D721Med (cell line): ENCODE measurements at regions not wholly inside any gene's neighbourhood (a gene's known extent, or its start where the extent isn't known, plus 50 kb on each side); places are given as distances from the start of the nearest gene placed in this dataset.
A peak's percentile ranks its signal among the peaks of the same experiment; 100 is the strongest.
"Not testable (repeated sequence)": the region's sequence is repeated elsewhere in the genome, so short reads cannot be mapped to it uniquely, and the experiment has no call there.

Experiments used
- DNase-seq: peaks from one replicate; pipeline ENCODE4 v3.0.0; 2011; ENCODE audit warnings: low spot score; ENCODE audit not compliant: insufficient read length
- FAIRE-seq: peaks from 2 replicates; lab custom pipeline; 2011; peaks lifted over from hg19 to GRCh38; lab: Jason Lieb, UNC
- TF ChIP-seq, protein P1 (sequence below): IDR thresholded peaks from 2 replicates; pipeline ENCODE4 v1.5.1; 2012; ENCODE audit warnings: mild to moderate bottlenecking, control low read depth; ENCODE audit not compliant: insufficient read depth; ENCODE audit errors: missing control alignments

- FAIRE-seq = no peak
- TF ChIP-seq, protein P1, sequence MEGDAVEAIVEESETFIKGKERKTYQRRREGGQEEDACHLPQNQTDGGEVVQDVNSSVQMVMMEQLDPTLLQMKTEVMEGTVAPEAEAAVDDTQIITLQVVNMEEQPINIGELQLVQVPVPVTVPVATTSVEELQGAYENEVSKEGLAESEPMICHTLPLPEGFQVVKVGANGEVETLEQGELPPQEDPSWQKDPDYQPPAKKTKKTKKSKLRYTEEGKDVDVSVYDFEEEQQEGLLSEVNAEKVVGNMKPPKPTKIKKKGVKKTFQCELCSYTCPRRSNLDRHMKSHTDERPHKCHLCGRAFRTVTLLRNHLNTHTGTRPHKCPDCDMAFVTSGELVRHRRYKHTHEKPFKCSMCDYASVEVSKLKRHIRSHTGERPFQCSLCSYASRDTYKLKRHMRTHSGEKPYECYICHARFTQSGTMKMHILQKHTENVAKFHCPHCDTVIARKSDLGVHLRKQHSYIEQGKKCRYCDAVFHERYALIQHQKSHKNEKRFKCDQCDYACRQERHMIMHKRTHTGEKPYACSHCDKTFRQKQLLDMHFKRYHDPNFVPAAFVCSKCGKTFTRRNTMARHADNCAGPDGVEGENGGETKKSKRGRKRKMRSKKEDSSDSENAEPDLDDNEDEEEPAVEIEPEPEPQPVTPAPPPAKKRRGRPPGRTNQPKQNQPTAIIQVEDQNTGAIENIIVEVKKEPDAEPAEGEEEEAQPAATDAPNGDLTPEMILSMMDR = no peak
- DNase-seq = no peak
Measured at GRCh38 chr5:159522841-159523240, 192.6 kb upstream of the IL12B start.

DNA sequence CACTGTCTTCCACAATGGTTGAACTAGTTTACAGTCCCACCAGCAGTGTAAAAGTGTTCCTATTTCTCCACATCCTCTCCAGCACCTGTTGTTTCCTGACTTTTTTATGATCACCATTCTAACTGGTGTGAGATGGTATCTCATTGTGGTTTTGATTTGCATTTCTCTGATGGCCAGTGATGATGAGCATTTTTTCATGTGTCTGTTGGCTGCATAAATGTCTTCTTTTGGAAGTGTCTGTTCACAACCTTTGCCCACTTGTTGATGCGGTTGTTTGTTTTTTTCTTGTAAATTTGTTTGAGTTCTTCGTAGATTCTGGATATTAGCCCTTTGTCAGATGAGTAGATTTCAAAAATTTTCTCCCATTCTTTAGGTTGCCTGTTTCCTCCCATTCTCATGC, 194.0 kb upstream of the IL12B start:
- not testable (repeated sequence) for DNase-seq, FAIRE-seq

- no peak for DNase-seq
- no peak for FAIRE-seq
Measured at GRCh38 chr5:159525117-159525516, 194.8 kb upstream of the IL12B start.

GRCh38 chr5:159527546-159528254, 197.4 kb upstream of the IL12B start:
- FAIRE-seq (no peak), DNase-seq (no peak)
- TF ChIP-seq, protein P1 = no peak

More at GRCh38 chr5:159525117-159525516, 194.8 kb upstream of the IL12B start:
- TF ChIP-seq, protein P1 = no peak

GRCh38 chr5:159531554-159532105, 201.3 kb upstream of the IL12B start:
- DNase-seq (no peak), FAIRE-seq (no peak)
- TF ChIP-seq, protein P1 = peak; percentile 14

DNA sequence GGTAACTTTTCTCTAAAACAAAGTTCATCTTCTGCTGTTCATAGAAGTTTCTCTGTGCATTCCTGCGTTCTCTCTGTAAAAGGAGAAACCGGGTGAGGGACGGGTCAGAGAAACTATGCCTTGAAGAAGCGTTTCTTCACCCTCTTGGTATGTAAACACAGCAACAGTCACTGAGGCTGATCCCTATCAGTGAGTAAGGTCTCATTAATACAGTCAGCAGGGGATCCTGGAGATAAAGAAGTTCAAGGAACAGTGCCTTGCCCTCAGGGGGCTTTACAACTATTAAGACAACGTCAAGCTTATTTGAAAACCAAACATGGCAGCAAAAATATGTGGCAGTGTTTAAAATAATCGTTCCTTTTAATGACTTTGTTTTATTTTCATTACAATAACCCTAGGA, 202.9 kb upstream of the IL12B start:
- TF ChIP-seq, protein P1 = no peak
- no peak for FAIRE-seq
- no peak for DNase-seq

DNA sequence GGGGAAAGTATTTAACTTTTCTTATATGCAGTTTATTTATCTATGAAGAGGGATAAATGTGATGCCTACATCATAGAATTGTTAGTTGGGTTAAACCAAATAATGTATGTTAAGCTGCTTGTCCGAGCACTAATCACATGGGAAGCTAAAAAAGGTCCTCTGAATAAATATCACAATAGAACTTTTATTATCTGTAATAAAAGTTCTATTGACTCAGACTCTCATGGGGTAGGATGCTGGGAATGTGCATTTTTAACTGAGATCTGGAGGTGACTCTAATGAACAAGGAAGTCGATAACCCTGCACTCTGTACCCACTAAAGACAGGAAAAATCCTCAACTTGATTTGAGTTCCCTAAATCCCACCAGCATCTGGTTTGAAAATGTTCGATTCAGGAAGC, 205.9 kb upstream of the IL12B start:
- no peak for DNase-seq
- no peak for FAIRE-seq
- TF ChIP-seq, protein P1 = no peak
